ENCODE measurements at regions not wholly inside any gene's neighbourhood (a gene's known extent, or its start where the extent isn't known, plus 50 kb on each side); places are given as distances from the start of the nearest gene placed in this dataset.

GRCh38 chr4:113828702-113829101 lies 67.2 kb upstream of the CAMK2D start:
- ChIA-PET POLR2A (no interaction called here), CTCF (no interaction called here)
- TF ChIP-seq SUZ12 (IDR thresholded peaks at IDR 0.05): no peak
- TF ChIP-seq FOXM1 (IDR thresholded peaks at IDR 0.05; ENCODE audit: borderline replicate concordance): no peak
- TF ChIP-seq LEF1 (IDR thresholded peaks at IDR 0.05; ENCODE audit: borderline replicate concordance): no peak
- TF ChIP-seq ZNF384 (IDR thresholded peaks at IDR 0.05): no peak
- TF ChIP-seq BHLHE40 (IDR thresholded peaks at IDR 0.05; ENCODE audit: borderline replicate concordance): no peak
- TF ChIP-seq L3MBTL2 (conservative IDR thresholded peaks at IDR 0.05): no peak
- TF ChIP-seq ELF4 (IDR thresholded peaks at IDR 0.05): no peak
- no peak for TF ChIP-seq SP1 (IDR thresholded peaks at IDR 0.05)
- TF ChIP-seq NFRKB (IDR thresholded peaks at IDR 0.05): no peak
- no peak for TF ChIP-seq ARNT (IDR thresholded peaks at IDR 0.05)
- no peak for TF ChIP-seq CTBP1 (IDR thresholded peaks at IDR 0.05; ENCODE audit: borderline replicate concordance)
- no peak for TF ChIP-seq PKNOX1 (IDR thresholded peaks at IDR 0.05)
- TF ChIP-seq FOXK2 (IDR thresholded peaks at IDR 0.05): no peak
- DNase-seq (ENCODE audit: extremely low spot score): no peak

GRCh38 chr4:113827285-113827684 lies 65.7 kb upstream of the CAMK2D start:
- TF ChIP-seq LEF1 (IDR thresholded peaks at IDR 0.05; ENCODE audit: borderline replicate concordance) (no peak), ZNF384 (IDR thresholded peaks at IDR 0.05) (no peak), SP1 (IDR thresholded peaks at IDR 0.05) (no peak), ELF4 (IDR thresholded peaks at IDR 0.05) (no peak), CTBP1 (IDR thresholded peaks at IDR 0.05; ENCODE audit: borderline replicate concordance) (no peak), PKNOX1 (IDR thresholded peaks at IDR 0.05) (no peak), BHLHE40 (IDR thresholded peaks at IDR 0.05; ENCODE audit: borderline replicate concordance) (no peak), ARNT (IDR thresholded peaks at IDR 0.05) (no peak), L3MBTL2 (conservative IDR thresholded peaks at IDR 0.05) (no peak), FOXA1 (IDR thresholded peaks at IDR 0.05) (no peak), HDGF (IDR thresholded peaks at IDR 0.05; ENCODE audit: borderline replicate concordance) (no peak), TARDBP (IDR thresholded peaks at IDR 0.05) (no peak)
- POLR2A ChIA-PET: no interaction called here
- no peak for DNase-seq (ENCODE audit: extremely low spot score)
- CTCF ChIA-PET: no interaction called here

- POLR2A ChIA-PET: no interaction called here
- no peak for TF ChIP-seq BHLHE40 (IDR thresholded peaks at IDR 0.05; ENCODE audit: borderline replicate concordance)
- TF ChIP-seq FOXK2 (IDR thresholded peaks at IDR 0.05): no peak
- no peak for TF ChIP-seq HDGF (IDR thresholded peaks at IDR 0.05; ENCODE audit: borderline replicate concordance)
- TF ChIP-seq PKNOX1 (IDR thresholded peaks at IDR 0.05): no peak
- no peak for TF ChIP-seq SUZ12 (IDR thresholded peaks at IDR 0.05)
- no peak for DNase-seq (ENCODE audit: extremely low spot score)
- CTCF ChIA-PET: no interaction called here
Measured at GRCh38 chr4:113826421-113826820, 64.9 kb upstream of the CAMK2D start.

- TF ChIP-seq LEF1 (IDR thresholded peaks at IDR 0.05; ENCODE audit: borderline replicate concordance) (no peak), ZNF384 (IDR thresholded peaks at IDR 0.05) (no peak), FOXM1 (IDR thresholded peaks at IDR 0.05; ENCODE audit: borderline replicate concordance) (no peak), FOXA1 (IDR thresholded peaks at IDR 0.05) (no peak)
- no peak for DNase-seq (ENCODE audit: extremely low spot score)
- CTCF ChIA-PET: no interaction called here
- POLR2A ChIA-PET: no interaction called here
Measured at GRCh38 chr4:113825272-113825671, 63.7 kb upstream of the CAMK2D start.

- DNase-seq (ENCODE audit: extremely low spot score): no peak
- ChIA-PET POLR2A (interaction anchor here (0.9 kb wide), 1 partner anchor 15 kb away, joined by 3 read pairs; no protein-coding TSS in a partner anchor), CTCF (no interaction called here)
- TF ChIP-seq HDGF (IDR thresholded peaks at IDR 0.05; ENCODE audit: borderline replicate concordance) (no peak), ARNT (IDR thresholded peaks at IDR 0.05) (no peak), SP1 (IDR thresholded peaks at IDR 0.05) (no peak), ZNF384 (IDR thresholded peaks at IDR 0.05) (no peak), LEF1 (IDR thresholded peaks at IDR 0.05; ENCODE audit: borderline replicate concordance) (no peak), NFRKB (IDR thresholded peaks at IDR 0.05) (no peak), CTBP1 (IDR thresholded peaks at IDR 0.05; ENCODE audit: borderline replicate concordance) (no peak), PKNOX1 (IDR thresholded peaks at IDR 0.05) (no peak), SUZ12 (IDR thresholded peaks at IDR 0.05) (no peak), FOXK2 (IDR thresholded peaks at IDR 0.05) (no peak), ELF4 (IDR thresholded peaks at IDR 0.05) (no peak)
Measured at GRCh38 chr4:113824396-113824795, 62.9 kb upstream of the CAMK2D start.

- CTCF ChIA-PET: no interaction called here
- DNase-seq (ENCODE audit: extremely low spot score): no peak
- POLR2A ChIA-PET: no interaction called here
Measured at GRCh38 chr4:113823291-113823659, 61.7 kb upstream of the CAMK2D start.

More at GRCh38 chr4:113823291-113823659, 61.7 kb upstream of the CAMK2D start:
- no peak for TF ChIP-seq ZNF384 (IDR thresholded peaks at IDR 0.05)
- TF ChIP-seq SP1 (IDR thresholded peaks at IDR 0.05): no peak
- TF ChIP-seq FOXK2 (IDR thresholded peaks at IDR 0.05): no peak
- TF ChIP-seq ARNT (IDR thresholded peaks at IDR 0.05): no peak
- no peak for TF ChIP-seq TARDBP (IDR thresholded peaks at IDR 0.05)
- no peak for TF ChIP-seq LEF1 (IDR thresholded peaks at IDR 0.05; ENCODE audit: borderline replicate concordance)
- no peak for TF ChIP-seq L3MBTL2 (conservative IDR thresholded peaks at IDR 0.05)
- no peak for TF ChIP-seq BHLHE40 (IDR thresholded peaks at IDR 0.05; ENCODE audit: borderline replicate concordance)
- TF ChIP-seq SUZ12 (IDR thresholded peaks at IDR 0.05): no peak
- no peak for TF ChIP-seq FOXA1 (IDR thresholded peaks at IDR 0.05)
- TF ChIP-seq CTBP1 (IDR thresholded peaks at IDR 0.05; ENCODE audit: borderline replicate concordance): no peak
